RCC 7860 (cell line): ENCODE measurements at regions not wholly inside any gene's neighbourhood (a gene's known extent, or its start where the extent isn't known, plus 50 kb on each side); places are given as distances from the start of the nearest gene placed in this dataset.

Experiments used
- DNase-seq: peaks from one replicate; pipeline ENCODE4 v3.0.0-alpha.2; 2015; ENCODE audit warnings: low spot score
- FAIRE-seq: peaks from 2 replicates; lab custom pipeline; 2012; peaks lifted over from hg19 to GRCh38; lab: Jason Lieb, UNC

DNA sequence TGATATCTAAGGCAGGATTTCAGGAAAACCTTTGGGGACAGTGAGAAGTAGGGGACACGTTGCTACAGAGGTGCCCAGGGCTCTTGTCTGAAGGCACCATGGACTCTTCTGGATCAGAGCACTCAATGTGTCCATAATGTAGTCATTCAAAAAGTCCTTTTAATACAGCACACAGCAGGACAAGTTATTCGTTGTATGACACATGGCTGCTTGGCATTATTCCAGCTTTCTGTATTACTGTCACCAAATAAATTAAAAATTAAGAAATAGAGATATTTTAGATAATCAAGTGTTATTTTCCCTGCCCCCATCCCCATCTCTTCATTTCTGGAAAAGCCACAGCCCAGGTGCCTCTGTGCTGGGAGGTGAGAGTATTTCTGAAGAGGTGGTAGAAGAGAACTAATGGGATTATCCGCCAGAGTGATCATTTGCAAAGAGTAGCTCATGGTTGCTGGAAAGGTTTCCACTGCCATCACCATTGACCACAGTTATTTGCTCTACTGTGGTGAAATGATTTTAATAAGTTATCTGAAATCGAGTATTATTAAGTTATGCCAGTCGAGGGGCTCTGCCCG, 83.0 kb downstream of the CXCL12 start:
- peak; percentile 52 for DNase-seq

DNA sequence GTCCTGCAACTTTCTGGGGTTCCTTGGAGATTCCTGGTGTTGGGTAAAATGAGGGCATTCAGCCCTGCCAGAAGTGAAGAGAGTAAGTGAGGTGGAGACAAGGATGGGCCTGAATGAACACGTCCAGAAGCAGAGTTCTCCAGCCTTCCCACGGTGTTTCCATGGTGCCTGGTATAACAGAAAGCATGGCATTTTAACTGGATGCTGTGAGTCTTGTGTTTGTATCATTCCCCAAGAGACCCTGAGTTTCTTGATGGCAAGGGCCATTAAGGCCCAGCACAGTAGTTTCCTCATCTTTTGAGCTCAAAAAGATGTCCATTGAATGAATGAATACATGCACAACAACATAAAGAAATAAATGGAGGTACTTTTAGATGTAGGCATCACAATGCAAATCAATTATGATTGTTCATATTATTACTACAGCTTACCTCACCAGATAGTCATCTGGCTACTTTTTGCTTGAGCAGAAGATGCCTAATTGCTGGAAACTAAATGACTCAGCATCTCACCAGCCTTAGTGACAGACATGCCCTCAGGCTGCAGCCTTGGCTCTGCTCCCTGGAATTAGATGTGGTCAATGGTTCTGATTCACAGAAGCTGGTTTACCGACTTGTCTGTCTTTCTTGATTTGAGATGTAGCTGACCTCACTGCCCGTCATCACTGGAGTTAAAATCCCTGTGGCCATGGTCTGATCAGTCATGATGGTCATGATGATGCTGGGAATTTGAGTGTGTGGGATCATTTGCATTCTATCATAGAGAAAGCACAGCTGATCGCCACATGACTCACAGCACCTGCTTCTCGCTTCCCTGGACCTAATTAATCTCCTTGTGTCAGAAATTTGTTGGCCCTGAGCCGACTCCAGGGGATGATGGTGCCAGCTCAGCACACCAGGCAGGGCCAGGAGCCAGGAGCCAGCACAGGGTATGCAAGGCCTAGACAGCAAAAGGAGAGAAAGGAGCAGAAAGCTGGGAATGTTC, 83.9 kb downstream of the CXCL12 start:
- peak; percentile 99 for FAIRE-seq
- peak; percentile 100 for DNase-seq

More for the DNA sequence above, 83.0 kb downstream of the CXCL12 start:
- FAIRE-seq = peak; percentile 65

DNA sequence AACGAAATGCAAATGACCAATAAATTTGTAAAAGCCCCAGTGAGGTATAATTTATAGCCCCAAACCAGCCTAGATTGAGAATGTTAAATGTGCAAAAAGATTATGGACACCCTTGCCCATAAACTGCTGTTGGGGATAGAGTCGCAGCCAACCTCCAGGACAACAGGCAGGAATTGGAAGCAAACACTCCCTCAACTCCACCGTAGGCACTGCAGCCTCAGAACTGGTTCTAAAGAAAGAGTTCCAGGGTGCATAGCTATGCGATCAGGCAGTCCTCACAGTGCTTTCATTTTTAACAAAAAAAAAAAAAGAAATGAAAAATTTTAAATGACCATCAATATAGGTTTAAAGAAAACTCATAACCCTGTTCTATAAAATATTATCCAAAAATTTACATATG, 86.2 kb downstream of the CXCL12 start:
- DNase-seq (no peak), FAIRE-seq (no peak)

DNA sequence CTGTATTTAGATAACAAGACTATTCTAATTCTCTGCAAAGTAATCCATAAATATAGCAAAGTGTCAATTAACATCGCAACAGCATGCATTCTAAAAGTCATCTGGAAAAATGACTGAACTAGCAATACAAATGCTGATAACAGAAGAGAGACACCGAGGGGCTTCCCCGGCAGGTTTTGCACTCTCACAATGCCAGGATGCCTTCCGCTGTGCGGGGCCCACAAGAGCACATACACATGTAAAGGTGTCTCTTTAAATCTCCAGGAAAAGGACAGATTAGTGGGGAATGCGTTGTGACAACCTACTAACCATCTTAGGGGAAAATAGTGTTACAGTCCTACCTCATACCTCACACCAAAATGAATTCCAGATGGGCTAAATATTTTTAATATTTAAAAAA, 86.9 kb downstream of the CXCL12 start:
- FAIRE-seq (no peak), DNase-seq (no peak)

DNA sequence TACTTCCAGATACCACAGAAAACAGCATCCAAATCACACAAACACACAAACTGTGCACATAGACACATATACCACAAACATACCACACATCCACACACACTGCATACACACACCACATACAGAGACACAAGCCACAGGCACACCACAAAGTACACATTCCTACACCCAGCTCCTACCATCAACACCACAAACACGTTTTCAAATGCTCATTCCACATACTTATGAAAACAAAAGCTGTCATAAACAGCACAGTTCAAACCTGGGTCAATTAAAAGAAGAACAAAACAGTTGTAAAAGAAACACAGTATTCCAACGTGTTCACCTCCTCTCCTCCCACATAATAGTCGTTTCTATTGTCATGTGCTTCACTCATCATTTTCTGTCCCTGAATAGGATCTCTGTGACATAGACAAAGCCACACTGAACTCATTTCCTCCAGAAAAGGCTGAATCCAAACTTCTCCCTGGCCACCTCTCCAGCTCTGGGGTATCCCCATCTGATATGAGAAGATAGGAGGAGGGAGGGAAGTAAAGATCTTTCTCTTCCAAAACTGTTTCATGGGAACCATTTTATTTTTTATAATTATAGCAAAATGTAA, 89.2 kb downstream of the CXCL12 start:
- DNase-seq = no peak
- FAIRE-seq = no peak

DNA sequence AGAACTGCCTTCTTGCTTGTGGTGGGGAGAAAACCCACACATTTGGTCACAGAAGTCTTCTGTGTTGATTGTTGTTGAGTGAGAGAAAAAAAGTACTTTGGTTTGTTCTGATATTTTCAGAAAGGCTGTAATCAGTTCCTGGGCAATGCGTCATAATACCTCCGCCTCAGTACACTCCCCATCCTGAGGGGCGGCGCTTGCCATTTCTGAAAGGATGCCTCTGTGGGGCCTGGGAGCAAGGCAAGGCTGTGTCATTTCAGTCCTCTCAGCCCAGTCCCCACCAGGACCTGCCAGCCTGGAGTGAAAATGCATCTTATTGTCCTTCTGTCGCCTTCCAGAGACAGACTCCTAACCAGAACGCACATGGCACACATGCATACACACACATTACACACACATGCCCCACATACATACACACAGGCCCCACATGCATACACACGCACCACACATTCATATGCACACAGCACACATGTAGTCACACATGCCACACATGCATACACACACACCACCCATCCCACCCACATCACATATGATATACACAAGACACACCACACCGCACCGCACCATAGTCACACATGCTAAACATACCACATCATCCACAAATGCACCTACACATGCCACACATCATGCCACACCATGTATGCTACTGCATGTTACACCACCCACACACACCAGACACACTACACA, 90.0 kb downstream of the CXCL12 start:
- FAIRE-seq (no peak), DNase-seq (no peak)

DNA sequence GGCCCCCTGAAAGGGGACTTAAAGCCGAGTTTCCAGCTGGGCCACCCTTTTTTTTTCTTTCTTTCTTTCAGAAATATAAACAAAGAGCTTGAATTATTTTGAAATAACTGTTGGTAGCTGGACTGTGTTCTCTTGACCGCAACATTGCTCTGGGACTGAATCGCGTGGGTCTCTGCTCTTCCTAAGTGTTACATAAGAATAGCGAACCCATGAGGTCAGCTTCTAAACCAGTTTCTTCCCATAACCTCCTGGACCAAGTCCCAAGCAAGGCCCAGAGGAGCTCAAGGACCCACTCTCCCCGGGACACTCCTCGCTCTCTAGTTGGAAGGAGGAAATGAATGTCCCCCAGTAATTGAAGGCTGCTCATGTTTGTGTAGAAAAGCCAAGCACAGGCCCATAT, 91.1 kb downstream of the CXCL12 start:
- DNase-seq (no peak), FAIRE-seq (no peak)

DNA sequence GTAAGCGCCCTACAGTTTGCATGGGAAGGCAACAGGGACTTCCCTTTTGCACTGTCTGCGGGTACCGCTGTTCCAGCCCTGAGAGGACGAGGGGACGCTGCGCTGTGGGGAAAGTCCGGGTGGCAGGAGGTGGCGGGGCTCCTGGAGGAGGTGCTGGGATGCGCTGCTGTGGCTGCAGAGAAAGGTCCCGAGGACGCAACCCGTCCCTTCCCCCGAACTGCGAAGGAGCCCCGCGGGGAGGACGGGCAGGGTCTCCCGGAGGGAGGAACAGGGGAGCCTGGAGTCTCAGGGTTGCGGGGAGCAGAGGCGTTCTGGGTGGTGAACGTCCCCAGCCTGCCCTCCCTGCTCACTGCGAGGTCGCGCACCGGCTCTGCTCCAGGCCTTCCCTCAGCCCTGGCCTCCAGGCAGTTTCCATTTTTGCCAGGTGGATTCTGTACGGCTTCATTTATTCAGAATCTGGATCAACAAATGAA, 91.6 kb downstream of the CXCL12 start:
- FAIRE-seq = no peak
- no peak for DNase-seq

DNA sequence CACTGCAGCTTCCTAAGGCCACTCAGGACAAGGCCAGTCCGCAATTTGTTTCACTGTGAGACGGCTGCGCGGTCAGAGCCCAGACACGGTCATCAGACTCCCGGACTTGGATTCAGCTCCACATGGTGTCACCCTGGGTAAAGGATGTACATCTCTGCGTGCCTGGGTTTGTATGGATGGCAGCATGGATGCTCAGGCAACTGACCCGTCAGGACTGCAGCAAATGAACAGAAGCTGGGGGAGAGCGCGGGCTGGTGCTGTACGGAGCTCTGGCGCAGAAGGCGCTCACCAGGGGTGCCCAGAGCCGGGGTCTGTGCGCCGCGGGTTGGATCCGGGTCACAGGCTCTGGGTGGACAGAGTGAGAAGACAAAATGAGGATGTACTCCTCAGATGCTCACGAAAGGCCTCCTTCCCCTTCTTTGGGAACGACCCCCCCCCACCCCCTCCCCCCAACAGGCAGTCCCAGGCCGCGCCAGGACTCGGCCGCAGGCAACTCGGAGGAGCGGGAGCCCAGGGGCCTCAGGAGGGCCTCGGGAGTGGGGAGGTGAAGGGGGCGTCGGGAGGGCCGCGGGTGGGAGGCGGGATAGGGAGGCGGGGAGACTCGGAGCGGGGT, 92.4 kb downstream of the CXCL12 start:
- no peak for DNase-seq

DNA sequence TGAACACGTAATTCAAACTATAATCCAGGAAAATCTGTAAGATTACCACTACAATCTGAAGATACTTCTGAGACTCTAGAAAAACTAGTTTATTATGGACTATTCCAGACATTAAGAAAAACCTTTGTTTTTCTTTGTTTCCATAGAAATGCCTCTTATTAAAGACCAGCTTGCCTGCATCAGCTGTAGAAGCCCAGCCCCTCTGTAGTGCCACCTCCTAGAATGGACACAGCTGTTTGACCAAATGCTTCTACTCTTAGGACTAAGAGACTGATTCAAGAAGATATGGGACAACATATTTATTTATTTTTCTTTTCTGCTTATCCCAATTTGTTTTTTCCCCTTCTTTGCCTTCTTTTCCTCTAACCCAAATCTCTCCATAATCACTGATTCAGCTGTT, 93.8 kb downstream of the CXCL12 start:
- FAIRE-seq (no peak), DNase-seq (no peak)

More for the DNA sequence above, 92.4 kb downstream of the CXCL12 start:
- no peak for FAIRE-seq

DNA sequence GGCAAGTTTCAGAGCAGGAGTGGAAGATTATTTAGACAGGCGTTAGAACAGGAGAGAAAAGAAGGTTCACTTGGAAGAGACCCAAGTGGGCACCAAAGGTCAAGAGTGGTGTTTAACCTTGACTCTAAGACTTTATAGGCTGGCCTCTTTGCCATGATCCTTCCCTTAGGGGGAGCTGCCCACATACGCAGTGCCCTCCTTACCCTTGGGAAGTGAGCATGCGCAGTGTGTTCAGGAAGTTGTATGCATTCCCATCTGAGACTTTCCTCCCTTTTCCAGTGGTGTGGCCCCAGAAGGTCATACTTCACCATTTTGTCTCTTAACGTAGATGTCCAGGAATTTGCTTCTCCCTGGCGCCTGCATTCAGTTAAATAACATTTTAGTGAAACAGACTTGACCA, 95.8 kb downstream of the CXCL12 start:
- FAIRE-seq = no peak
- DNase-seq = no peak

DNA sequence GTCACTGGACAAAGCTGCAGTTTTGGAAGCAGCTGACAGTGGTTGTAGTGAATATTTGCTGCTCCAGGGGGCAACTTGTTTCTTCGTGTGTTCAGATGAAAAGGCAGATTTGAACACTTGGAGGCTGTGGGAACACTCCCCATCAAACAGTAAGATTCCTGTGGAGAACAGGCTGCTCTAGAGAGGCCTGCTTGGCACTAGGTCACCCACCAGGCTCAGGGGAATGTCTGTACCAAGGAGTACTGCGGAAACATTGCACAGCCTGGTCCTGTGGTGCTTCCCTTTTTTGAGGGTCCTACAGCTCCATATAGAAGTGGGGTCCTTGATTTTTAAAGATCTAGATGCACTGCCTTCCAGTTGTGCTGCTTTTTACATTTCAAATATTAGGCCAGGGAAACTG, 97.5 kb downstream of the CXCL12 start:
- FAIRE-seq (no peak), DNase-seq (no peak)

DNA sequence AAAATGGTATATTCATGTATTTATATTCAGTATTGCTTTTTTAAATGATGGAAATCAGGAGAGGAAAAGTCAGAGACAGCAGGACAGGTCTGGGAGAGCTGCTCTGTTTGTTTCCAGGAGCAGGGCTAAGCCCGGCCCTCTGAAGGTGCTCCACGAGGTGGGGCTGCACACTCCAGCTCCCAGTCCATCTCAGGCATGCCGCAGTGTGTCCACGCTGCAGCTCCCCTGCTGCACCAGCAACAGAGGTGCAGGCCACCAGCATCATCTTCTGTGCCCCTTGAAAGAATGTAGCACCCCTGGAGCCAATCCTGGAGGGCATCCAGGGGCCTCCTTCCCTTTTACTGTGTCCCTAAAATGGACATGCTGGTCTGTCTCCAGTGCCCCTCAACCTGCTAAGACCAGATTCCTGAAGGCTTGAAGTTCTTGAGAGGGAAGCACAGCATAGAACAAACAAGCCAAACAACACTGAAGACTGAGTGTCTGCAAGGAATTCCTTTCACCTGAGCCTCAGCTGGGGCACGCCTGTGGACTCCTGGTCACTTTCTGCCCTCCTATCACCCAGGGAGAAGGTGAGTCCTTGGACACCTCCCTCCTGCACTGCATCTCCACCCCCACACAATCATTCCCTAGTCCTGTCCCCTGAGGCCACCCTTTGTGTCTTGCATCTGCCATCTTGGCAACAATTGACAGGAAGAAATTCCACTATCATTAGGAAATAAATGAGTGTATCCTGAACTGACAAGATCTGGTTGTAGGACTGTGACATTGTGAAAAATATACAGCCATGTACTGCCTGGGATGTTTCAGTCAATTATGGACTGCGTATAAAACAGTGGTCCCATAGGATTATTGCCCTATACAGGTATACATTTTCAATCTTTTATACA, 100.5 kb downstream of the CXCL12 start:
- no peak for DNase-seq
- FAIRE-seq = no peak

DNA sequence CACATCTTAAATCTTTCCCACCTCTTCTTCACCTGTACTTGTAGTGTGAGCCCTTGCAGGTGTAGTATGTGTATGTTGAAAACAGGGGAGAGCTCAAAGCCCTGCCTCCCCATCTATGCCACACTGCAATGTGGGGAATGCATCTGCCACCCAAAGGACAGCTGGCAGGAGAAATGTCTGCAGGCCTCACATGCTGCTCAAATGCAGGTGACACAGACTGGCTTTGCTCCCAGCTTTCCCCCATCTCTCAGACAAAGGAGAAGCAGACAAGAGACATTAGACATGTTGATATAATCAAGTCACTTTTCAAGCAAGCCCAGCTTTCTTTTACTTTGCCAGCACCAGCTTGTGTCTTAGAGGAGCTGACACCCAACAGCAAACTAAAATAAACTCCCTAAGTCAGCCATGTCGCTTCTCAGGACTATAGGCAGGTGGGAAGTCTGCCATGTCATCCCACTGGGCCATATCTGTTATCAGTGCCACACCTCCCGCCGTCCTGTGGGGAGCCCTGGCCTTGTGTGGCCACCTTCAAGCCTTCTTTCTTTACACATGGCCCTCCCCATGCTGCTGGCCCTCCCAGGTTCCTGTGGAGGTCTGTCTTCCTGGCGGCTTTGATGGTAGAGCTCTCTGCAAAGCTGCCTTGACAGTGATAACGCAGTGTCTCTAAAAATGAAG, 102.1 kb downstream of the CXCL12 start:
- FAIRE-seq (no peak), DNase-seq (no peak)

DNA sequence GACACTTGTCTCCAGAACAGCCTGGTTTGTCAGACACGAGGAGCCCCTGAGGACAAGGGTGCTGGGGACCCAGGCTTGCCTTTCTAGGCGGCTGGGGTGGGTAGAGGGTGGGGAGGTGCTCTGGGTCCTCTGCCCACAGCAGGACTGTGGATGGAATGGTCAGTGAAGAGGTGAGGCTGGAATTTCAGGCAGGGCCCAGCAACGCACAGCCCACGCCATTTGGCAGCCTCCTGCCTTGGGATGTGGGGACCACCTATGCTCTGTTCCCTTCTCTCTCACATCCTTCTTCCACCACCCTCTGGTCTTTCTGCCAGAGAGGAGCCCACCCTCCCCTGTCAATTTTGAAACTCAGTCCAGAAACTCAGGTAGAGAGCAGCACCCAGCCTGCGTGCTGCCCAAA, 103.2 kb downstream of the CXCL12 start:
- no peak for DNase-seq
- FAIRE-seq = no peak

DNA sequence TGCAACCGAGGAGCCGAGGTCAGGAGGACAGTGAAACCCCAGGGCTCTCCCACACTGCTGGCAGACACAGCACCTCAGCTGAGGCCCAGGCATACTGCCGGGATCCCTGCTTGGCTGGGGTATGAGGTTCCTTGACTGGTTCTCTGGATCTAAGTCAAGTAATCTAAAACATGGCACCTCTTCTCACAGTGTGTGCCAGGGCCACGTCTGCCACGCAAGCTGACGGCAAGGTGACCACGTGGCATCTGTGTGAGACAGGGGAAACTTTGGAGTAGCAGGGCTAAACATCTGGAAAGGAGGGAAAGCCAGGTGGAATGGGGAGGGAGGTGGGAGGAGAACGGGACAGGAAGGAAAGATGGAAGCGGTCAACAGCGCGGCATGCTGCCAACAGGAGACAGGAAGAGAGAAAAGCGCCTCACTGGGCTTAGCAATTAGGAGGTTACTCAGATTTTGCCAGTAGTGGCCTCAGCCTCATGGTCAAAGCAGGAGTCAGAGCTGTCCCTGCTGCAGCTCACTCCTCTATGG, 103.7 kb downstream of the CXCL12 start:
- DNase-seq = no peak
- no peak for FAIRE-seq

DNA sequence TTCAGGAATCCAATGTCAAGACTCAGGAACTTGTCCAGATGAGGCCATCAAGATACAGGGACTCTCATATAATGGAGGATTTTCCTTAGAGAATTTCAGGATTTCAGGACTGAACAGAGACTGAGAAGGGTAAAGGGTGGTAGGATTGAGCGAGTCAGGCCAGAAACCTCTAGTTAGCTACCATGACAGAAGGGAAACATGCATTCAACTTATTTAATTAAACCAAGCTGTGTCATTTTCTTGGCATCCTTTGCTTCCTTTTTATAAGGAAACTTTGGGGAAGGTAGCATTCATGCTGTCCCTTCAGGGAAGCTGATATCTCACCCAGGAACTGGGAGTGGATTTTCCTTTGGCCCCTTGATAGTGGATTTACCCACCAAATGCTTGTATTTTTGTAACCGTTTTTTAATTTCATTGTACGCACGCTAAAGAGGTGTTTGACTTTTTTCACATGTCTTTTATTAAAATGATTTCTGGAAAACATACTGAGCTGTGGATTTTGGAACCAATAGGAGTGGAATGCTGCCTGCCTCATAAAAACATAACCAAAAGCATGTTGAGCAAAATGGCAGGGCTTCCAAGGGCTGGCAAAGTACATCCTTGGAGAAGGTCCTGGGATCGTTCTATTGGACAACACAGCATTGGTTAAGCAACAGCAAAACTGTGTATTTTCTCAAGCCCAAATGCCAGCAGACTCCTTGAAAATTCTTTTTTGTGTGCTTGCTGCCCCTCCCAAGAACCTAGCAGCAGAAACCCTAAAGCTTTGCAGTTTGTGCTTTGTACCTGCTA, 104.5 kb downstream of the CXCL12 start:
- DNase-seq = no peak
- FAIRE-seq = no peak

DNA sequence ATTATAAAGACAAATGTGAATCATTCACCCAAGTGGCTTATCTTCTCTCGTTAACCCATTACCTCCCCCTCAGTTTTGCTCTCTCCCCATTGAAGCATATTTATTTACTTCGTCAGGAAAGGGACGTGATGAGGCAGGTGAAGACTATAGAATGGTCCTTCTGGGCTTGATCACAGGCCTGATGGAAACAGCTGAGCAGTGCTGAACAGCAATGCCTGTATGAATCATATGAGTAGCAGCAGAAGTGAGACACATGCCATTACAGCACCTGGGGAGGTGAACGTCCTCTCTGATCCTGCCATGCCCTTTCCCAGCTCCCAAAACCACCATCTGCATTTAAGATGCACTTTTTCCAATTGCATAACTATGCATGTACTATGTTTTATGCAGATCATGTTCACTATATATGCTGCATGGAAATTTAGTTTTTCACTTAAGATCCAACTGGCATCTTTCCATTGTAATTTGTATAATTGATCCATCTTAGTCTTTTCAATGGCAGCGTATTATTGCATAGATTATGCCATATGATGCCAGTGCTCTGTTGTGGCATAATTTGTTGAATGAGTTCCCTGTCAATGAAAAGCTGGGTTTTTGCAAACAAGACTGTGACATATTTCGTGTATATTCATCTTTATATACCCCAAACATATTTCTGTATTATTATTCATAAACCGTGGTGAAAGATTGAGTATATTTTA, 105.3 kb downstream of the CXCL12 start:
- FAIRE-seq = no peak
- DNase-seq = no peak
